ENCODE measurements at regions not wholly inside any gene's neighbourhood (a gene's known extent, or its start where the extent isn't known, plus 50 kb on each side); places are given as distances from the start of the nearest gene placed in this dataset.

- no peak for DNase-seq (ENCODE audit: low spot score)
- Histone ChIP-seq H3K4me1 (no peaks in the 10 kb centered on the region), H3K36me3 (no peaks in the 10 kb centered on the region), H3K27me3 (no peaks in the 10 kb centered on the region), H2AFZ (replicated peaks) (no peak overlapping the region), H3K27ac (no peak overlapping the region), H3K9me3 (ENCODE audit: low read depth) (no peaks in the 10 kb centered on the region), H3F3A (ENCODE audit: low read depth) (no peaks in the 10 kb centered on the region), H4K20me1 (ENCODE audit: low read depth) (no peaks in the 10 kb centered on the region), H3K4me2 (no peak overlapping the region), H3K9ac (no peak overlapping the region), H3K4me3 (no peak overlapping the region), H3K79me2 (ENCODE audit: low read depth) (no peaks in the 10 kb centered on the region)
- H3K36me3 Mint-ChIP-seq, result no peaks in the 10 kb centered on the region
- TF ChIP-seq CTCF (IDR thresholded peaks at IDR 0.05) (no peak), EZH2phosphoT487 (IDR thresholded peaks at IDR 0.05) (no peak), EZH2 (IDR thresholded peaks at IDR 0.05) (no peak)
- H3K4me3 Mint-ChIP-seq, result no peak overlapping the region
- H3K27ac Mint-ChIP-seq, result no peak overlapping the region
- H3K27me3 Mint-ChIP-seq (ENCODE audit: insufficient read depth, low read depth), result peaks cover 2% of the 10 kb centered on the region
- H3K9me3 Mint-ChIP-seq, result peaks cover 11% of the 10 kb centered on the region
- H3K4me1 Mint-ChIP-seq, result peaks cover 5% of the 10 kb centered on the region
Measured at GRCh38 chr13:95375706-95376105, 74.5 kb upstream of the ABCC4 start.

- H3K36me3 Mint-ChIP-seq, result no peaks in the 10 kb centered on the region
- TF ChIP-seq EZH2 (IDR thresholded peaks at IDR 0.05), result no peak
- TF ChIP-seq EZH2phosphoT487 (IDR thresholded peaks at IDR 0.05), result no peak
- TF ChIP-seq CTCF (IDR thresholded peaks at IDR 0.05), result no peak
- no peaks in the 10 kb centered on the region for H3K4me1 ChIP-seq
Measured at GRCh38 chr13:95378603-95379002, 77.4 kb upstream of the ABCC4 start.

GRCh38 chr13:95380468-95381211, 79.4 kb upstream of the ABCC4 start:
- H4K20me1 ChIP-seq (ENCODE audit: low read depth), result no peaks in the 10 kb centered on the region
- H3K9me3 Mint-ChIP-seq, result peaks cover 7% of the 10 kb centered on the region
- peak overlapping the region; percentile 54 for H3K27ac Mint-ChIP-seq
- no peaks in the 10 kb centered on the region for H3K4me1 ChIP-seq
- H3K27me3 ChIP-seq, result no peaks in the 10 kb centered on the region
- H3K4me1 Mint-ChIP-seq, result peaks cover 6% of the 10 kb centered on the region
- H2AFZ ChIP-seq (replicated peaks), result peak overlapping the region; percentile 64
- H3K4me3 ChIP-seq, result no peak overlapping the region
- peak; percentile 87 for DNase-seq (ENCODE audit: low spot score)
- H3K4me2 ChIP-seq, result no peak overlapping the region
- peaks cover 2% of the 10 kb centered on the region for H3K27me3 Mint-ChIP-seq (ENCODE audit: insufficient read depth, low read depth)
- H3K36me3 Mint-ChIP-seq, result no peaks in the 10 kb centered on the region
- no peaks in the 10 kb centered on the region for H3K36me3 ChIP-seq
- no peak overlapping the region for H3K4me3 Mint-ChIP-seq
- TF ChIP-seq CTCF (IDR thresholded peaks at IDR 0.05) (peak; percentile 87), EZH2 (IDR thresholded peaks at IDR 0.05) (no peak), EZH2phosphoT487 (IDR thresholded peaks at IDR 0.05) (no peak)
- no peak overlapping the region for H3K9ac ChIP-seq
- no peaks in the 10 kb centered on the region for H3F3A ChIP-seq (ENCODE audit: low read depth)
- no peak overlapping the region for H3K27ac ChIP-seq
- H3K79me2 ChIP-seq (ENCODE audit: low read depth), result no peaks in the 10 kb centered on the region
- no peaks in the 10 kb centered on the region for H3K9me3 ChIP-seq (ENCODE audit: low read depth)

More at GRCh38 chr13:95378603-95379002, 77.4 kb upstream of the ABCC4 start:
- no peak overlapping the region for H3K9ac ChIP-seq
- Mint-ChIP-seq H3K9me3 (peaks cover 8% of the 10 kb centered on the region), H3K4me3 (no peak overlapping the region), H3K4me1 (peaks cover 6% of the 10 kb centered on the region), H3K27me3 (ENCODE audit: insufficient read depth, low read depth) (no peaks in the 10 kb centered on the region), H3K27ac (no peak overlapping the region)
- no peaks in the 10 kb centered on the region for H3K9me3 ChIP-seq (ENCODE audit: low read depth)
- H3K4me3 ChIP-seq, result no peak overlapping the region
- no peak for DNase-seq (ENCODE audit: low spot score)
- H3K27ac ChIP-seq, result no peak overlapping the region
- no peaks in the 10 kb centered on the region for H3K36me3 ChIP-seq
- no peaks in the 10 kb centered on the region for H3K79me2 ChIP-seq (ENCODE audit: low read depth)
- no peak overlapping the region for H2AFZ ChIP-seq (replicated peaks)
- H3F3A ChIP-seq (ENCODE audit: low read depth), result no peaks in the 10 kb centered on the region
- H4K20me1 ChIP-seq (ENCODE audit: low read depth), result no peaks in the 10 kb centered on the region
- no peak overlapping the region for H3K4me2 ChIP-seq
- no peaks in the 10 kb centered on the region for H3K27me3 ChIP-seq

Data from neural progenitor cell (in vitro differentiated cells).